Activated naive CD4-positive, alpha-beta T cell (primary cell): ENCODE measurements at regions not wholly inside any gene's neighbourhood (a gene's known extent, or its start where the extent isn't known, plus 50 kb on each side); places are given as distances from the start of the nearest gene placed in this dataset.
"Not testable (repeated sequence)": the region's sequence is repeated elsewhere in the genome, so short reads cannot be mapped to it uniquely, and the experiment has no call there.

ENCODE experiments used
- DNase-seq, 4 experiments: peaks; one replicate each; lab custom pipeline; 2025; lab: John Stamatoyannopoulos, UW

GRCh38 chr1:66424530-66424929 lies 109.4 kb upstream of the SGIP1 start:
- DNase-seq, result not testable (repeated sequence)

GRCh38 chr1:66426239-66426853 lies 107.6 kb upstream of the SGIP1 start:
- no peak for DNase-seq

GRCh38 chr1:66430815-66431214 lies 103.1 kb upstream of the SGIP1 start:
- DNase-seq, result not testable (repeated sequence)

GRCh38 chr1:66431999-66432398 lies 102.0 kb upstream of the SGIP1 start:
- DNase-seq, result no peak

- no peak for DNase-seq
These were observed 100.3 kb upstream of the SGIP1 start for GRCh38 chr1:66433611-66434010.

- DNase-seq, result no peak
These were observed 99.9 kb upstream of the SGIP1 start for GRCh38 chr1:66434096-66434495.

- no peak for DNase-seq
These were observed 98.4 kb upstream of the SGIP1 start for GRCh38 chr1:66435541-66435940.

GRCh38 chr1:66436378-66437135 lies 97.4 kb upstream of the SGIP1 start:
- DNase-seq, result no peak

GRCh38 chr1:66437136-66437401 lies 96.9 kb upstream of the SGIP1 start:
- DNase-seq, result no peak

GRCh38 chr1:66438062-66438461 lies 95.9 kb upstream of the SGIP1 start:
- DNase-seq, result no peak

- DNase-seq, result no peak
These were observed 95.5 kb upstream of the SGIP1 start for GRCh38 chr1:66438501-66438900.

- DNase-seq, result no peak
These were observed 94.8 kb upstream of the SGIP1 start for GRCh38 chr1:66439031-66439740.

- no peak for DNase-seq
These were observed 90.2 kb upstream of the SGIP1 start for GRCh38 chr1:66443793-66444192.

- DNase-seq, result no peak
These were observed 89.3 kb upstream of the SGIP1 start for GRCh38 chr1:66444438-66445265.

- peak in 2 of 4 experiments; percentile 9 to 31 for DNase-seq
These were observed 88.3 kb upstream of the SGIP1 start for GRCh38 chr1:66445492-66446181.

- no peak for DNase-seq
These were observed 87.5 kb upstream of the SGIP1 start for GRCh38 chr1:66446261-66447001.

GRCh38 chr1:66450043-66450514 lies 83.9 kb upstream of the SGIP1 start:
- no peak for DNase-seq

GRCh38 chr1:66450847-66451246 lies 83.1 kb upstream of the SGIP1 start:
- DNase-seq, result no peak

GRCh38 chr1:66452162-66452561 lies 81.8 kb upstream of the SGIP1 start:
- no peak for DNase-seq

- no peak for DNase-seq
These were observed 81.0 kb upstream of the SGIP1 start for GRCh38 chr1:66452982-66453381.

GRCh38 chr1:66455446-66455845 lies 78.5 kb upstream of the SGIP1 start:
- no peak for DNase-seq
